ENCODE measurements at regions not wholly inside any gene's neighbourhood (a gene's known extent, or its start where the extent isn't known, plus 50 kb on each side); places are given as distances from the start of the nearest gene placed in this dataset.
"Not testable (repeated sequence)": the region's sequence is repeated elsewhere in the genome, so short reads cannot be mapped to it uniquely, and the experiment has no call there.

DNA sequence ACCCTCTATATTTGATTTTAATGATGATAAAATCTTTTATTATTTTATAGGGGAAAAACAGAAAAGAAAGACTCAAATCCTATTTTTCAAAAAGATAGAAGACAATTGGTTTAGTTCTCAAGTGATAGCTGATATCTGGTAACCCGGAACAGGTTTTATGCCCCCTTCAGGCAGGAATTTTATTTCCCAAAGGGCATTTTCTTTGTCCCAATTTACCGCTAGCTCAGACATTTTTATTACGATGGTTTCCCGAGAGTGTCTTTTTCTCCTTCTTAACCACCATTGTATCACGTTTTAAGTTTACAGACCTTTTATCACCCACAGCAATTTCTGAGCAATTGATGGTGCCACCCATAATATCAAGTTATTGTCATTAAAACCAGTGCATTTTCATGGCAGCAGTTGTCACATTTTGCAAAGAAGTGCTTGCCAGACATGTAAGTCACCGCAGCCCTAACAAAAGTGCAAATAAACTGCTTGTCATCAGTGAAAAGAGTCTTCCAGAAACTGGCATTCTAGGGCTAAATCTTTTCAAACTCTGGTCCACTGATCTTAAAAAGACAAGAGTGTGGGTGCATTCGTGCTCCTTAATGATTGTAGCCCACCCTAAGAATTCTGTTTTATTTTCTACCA, 204.8 kb upstream of the VCX start:
- no peaks in the 10 kb centered on the region for H3K9me3 ChIP-seq
- H3K27me3 ChIP-seq: no peaks in the 10 kb centered on the region
- no peak overlapping the region for H3K27ac ChIP-seq
- H3K4me1 ChIP-seq: no peaks in the 10 kb centered on the region
- no peak for DNase-seq
- H3K4me3 ChIP-seq: no peak overlapping the region
- no peaks in the 10 kb centered on the region for H3K36me3 ChIP-seq
- TF ChIP-seq POLR2A (IDR thresholded peaks at IDR 0.05): no peak
- TF ChIP-seq CTCF (IDR thresholded peaks at IDR 0.05): no peak

GRCh38 chrX:7637066-7637465, 205.9 kb upstream of the VCX start:
- H3K27me3 ChIP-seq: no peaks in the 10 kb centered on the region
- H3K4me1 ChIP-seq: no peaks in the 10 kb centered on the region
- H3K36me3 ChIP-seq: no peaks in the 10 kb centered on the region
- H3K27ac ChIP-seq: no peak overlapping the region
- no peak for DNase-seq
- TF ChIP-seq CTCF (IDR thresholded peaks at IDR 0.05) (no peak), POLR2A (IDR thresholded peaks at IDR 0.05) (no peak)
- no peaks in the 10 kb centered on the region for H3K9me3 ChIP-seq
- no peak overlapping the region for H3K4me3 ChIP-seq

- TF ChIP-seq CTCF (IDR thresholded peaks at IDR 0.05) (no peak), POLR2A (IDR thresholded peaks at IDR 0.05) (no peak)
- DNase-seq: no peak
- Histone ChIP-seq H3K27me3 (no peaks in the 10 kb centered on the region), H3K36me3 (no peaks in the 10 kb centered on the region), H3K4me1 (no peaks in the 10 kb centered on the region), H3K9me3 (no peaks in the 10 kb centered on the region), H3K4me3 (no peak overlapping the region), H3K27ac (no peak overlapping the region)
These were observed 207.4 kb upstream of the VCX start for GRCh38 chrX:7635604-7636003.

- Histone ChIP-seq H3K9me3 (no peaks in the 10 kb centered on the region), H3K27me3 (no peaks in the 10 kb centered on the region), H3K4me3 (no peak overlapping the region), H3K36me3 (no peaks in the 10 kb centered on the region), H3K27ac (no peak overlapping the region), H3K4me1 (no peaks in the 10 kb centered on the region)
- TF ChIP-seq CTCF (IDR thresholded peaks at IDR 0.05) (no peak), POLR2A (IDR thresholded peaks at IDR 0.05) (no peak)
- DNase-seq: no peak
These were observed 222.4 kb upstream of the VCX start for GRCh38 chrX:7620560-7620959.

DNA sequence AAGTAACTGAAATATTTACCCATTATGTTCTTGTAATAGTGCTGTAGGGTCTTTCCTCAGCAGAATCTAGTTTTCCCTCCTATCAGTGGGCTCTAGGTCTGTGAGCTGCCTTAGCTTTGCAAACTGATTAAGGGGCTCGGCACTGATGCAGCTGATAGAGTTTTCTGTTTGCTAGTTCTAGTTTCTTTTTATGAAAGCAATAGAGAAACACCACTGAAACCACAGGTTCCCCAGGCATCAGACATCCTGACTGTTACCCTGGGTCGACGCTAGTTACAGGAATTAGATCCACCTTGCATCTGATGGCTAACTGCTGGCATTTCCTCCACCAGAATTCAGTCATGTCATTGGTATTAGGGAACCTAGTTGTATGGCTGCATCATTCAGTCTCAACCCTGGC, 225.0 kb upstream of the VCX start:
- no peaks in the 10 kb centered on the region for H3K9me3 ChIP-seq
- TF ChIP-seq CTCF (IDR thresholded peaks at IDR 0.05): no peak
- TF ChIP-seq POLR2A (IDR thresholded peaks at IDR 0.05): no peak
- H3K27me3 ChIP-seq: no peaks in the 10 kb centered on the region
- no peak for DNase-seq
- no peaks in the 10 kb centered on the region for H3K36me3 ChIP-seq
- no peaks in the 10 kb centered on the region for H3K4me1 ChIP-seq
- H3K27ac ChIP-seq: no peak overlapping the region
- no peak overlapping the region for H3K4me3 ChIP-seq

DNA sequence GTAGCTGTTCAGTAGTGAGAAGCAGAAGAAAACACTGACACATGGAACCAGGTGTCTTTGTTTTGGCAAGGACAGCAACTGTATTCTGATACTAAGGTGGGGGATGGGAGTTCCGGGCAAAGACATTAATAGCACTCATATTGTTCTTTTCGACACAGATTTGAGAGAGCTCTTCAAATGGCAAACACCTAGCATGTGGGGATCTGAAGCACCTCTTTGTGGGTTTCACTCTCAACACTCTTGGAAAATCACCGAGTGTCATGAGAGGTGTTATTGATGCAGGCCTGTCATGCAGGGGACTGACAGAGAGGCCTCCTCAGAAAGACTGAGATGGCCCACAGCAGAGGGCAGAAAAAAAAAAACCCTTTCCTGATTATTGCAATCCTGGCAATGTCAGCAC, 228.4 kb upstream of the VCX start:
- H3K36me3 ChIP-seq: no peaks in the 10 kb centered on the region
- DNase-seq: no peak
- H3K4me1 ChIP-seq: no peaks in the 10 kb centered on the region
- TF ChIP-seq CTCF (IDR thresholded peaks at IDR 0.05) (no peak), POLR2A (IDR thresholded peaks at IDR 0.05) (no peak)
- no peak overlapping the region for H3K4me3 ChIP-seq
- H3K27ac ChIP-seq: no peak overlapping the region
- H3K9me3 ChIP-seq: no peaks in the 10 kb centered on the region
- H3K27me3 ChIP-seq: no peaks in the 10 kb centered on the region

- H3K9me3 ChIP-seq, H3K27ac ChIP-seq, H3K27me3 ChIP-seq, H3K4me1 ChIP-seq, H3K4me3 ChIP-seq, DNase-seq, H3K36me3 ChIP-seq: not testable (repeated sequence)
These were observed 234.3 kb upstream of the VCX start for GRCh38 chrX:7608625-7609024.
